ENCODE measurements at regions not wholly inside any gene's neighbourhood (a gene's known extent, or its start where the extent isn't known, plus 50 kb on each side); places are given as distances from the start of the nearest gene placed in this dataset.

GRCh38 chr16:63577891-63578290 is 1541.7 kb upstream of the CDH8 start:
- DNase-seq = no peak
- no peaks in the 10 kb centered on the region for H3K4me1 ChIP-seq
- H3K36me3 ChIP-seq = no peaks in the 10 kb centered on the region
- no peak overlapping the region for H3K27ac ChIP-seq
- TF ChIP-seq, protein P1, sequence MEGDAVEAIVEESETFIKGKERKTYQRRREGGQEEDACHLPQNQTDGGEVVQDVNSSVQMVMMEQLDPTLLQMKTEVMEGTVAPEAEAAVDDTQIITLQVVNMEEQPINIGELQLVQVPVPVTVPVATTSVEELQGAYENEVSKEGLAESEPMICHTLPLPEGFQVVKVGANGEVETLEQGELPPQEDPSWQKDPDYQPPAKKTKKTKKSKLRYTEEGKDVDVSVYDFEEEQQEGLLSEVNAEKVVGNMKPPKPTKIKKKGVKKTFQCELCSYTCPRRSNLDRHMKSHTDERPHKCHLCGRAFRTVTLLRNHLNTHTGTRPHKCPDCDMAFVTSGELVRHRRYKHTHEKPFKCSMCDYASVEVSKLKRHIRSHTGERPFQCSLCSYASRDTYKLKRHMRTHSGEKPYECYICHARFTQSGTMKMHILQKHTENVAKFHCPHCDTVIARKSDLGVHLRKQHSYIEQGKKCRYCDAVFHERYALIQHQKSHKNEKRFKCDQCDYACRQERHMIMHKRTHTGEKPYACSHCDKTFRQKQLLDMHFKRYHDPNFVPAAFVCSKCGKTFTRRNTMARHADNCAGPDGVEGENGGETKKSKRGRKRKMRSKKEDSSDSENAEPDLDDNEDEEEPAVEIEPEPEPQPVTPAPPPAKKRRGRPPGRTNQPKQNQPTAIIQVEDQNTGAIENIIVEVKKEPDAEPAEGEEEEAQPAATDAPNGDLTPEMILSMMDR (IDR thresholded peaks at IDR 0.05) = no peak
- no peak for TF ChIP-seq POLR2A (IDR thresholded peaks at IDR 0.05)
- H3K9me3 ChIP-seq = no peaks in the 10 kb centered on the region
- H3K27me3 ChIP-seq = no peaks in the 10 kb centered on the region
- H3K4me3 ChIP-seq = no peak overlapping the region

DNA sequence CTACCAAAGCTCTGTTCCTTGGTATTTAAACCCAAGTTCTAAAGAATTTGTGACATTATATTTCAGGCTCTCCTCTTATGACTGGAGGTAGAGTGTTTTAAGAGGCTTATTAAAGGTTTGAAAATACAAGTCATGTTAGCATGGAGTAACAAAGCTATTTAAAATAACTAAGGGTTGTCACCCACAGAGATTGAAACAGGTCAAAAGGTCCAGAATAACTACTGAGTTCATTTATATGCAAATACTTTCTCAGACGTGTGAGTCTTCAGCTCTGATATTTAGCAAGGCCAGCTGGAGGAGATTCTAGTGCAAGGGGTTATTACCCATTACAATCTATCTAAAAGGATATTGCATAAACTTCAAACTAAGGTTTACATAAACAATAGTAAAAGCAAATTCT is 1538.8 kb upstream of the CDH8 start:
- no peaks in the 10 kb centered on the region for H3K36me3 ChIP-seq
- H3K9me3 ChIP-seq = no peaks in the 10 kb centered on the region
- H3K27ac ChIP-seq = no peak overlapping the region
- H3K4me1 ChIP-seq = no peaks in the 10 kb centered on the region
- no peak overlapping the region for H3K4me3 ChIP-seq
- TF ChIP-seq, protein P1 (IDR thresholded peaks at IDR 0.05) = no peak
- no peak for TF ChIP-seq POLR2A (IDR thresholded peaks at IDR 0.05)
- DNase-seq = no peak
- H3K27me3 ChIP-seq = no peaks in the 10 kb centered on the region

GRCh38 chr16:63568164-63568563 is 1531.9 kb upstream of the CDH8 start:
- no peaks in the 10 kb centered on the region for H3K9me3 ChIP-seq
- no peaks in the 10 kb centered on the region for H3K27me3 ChIP-seq
- H3K4me3 ChIP-seq = no peak overlapping the region
- no peaks in the 10 kb centered on the region for H3K36me3 ChIP-seq
- TF ChIP-seq, protein P1 (IDR thresholded peaks at IDR 0.05) = no peak
- TF ChIP-seq POLR2A (IDR thresholded peaks at IDR 0.05) = no peak
- H3K4me1 ChIP-seq = no peaks in the 10 kb centered on the region
- no peak overlapping the region for H3K27ac ChIP-seq
- no peak for DNase-seq

DNA sequence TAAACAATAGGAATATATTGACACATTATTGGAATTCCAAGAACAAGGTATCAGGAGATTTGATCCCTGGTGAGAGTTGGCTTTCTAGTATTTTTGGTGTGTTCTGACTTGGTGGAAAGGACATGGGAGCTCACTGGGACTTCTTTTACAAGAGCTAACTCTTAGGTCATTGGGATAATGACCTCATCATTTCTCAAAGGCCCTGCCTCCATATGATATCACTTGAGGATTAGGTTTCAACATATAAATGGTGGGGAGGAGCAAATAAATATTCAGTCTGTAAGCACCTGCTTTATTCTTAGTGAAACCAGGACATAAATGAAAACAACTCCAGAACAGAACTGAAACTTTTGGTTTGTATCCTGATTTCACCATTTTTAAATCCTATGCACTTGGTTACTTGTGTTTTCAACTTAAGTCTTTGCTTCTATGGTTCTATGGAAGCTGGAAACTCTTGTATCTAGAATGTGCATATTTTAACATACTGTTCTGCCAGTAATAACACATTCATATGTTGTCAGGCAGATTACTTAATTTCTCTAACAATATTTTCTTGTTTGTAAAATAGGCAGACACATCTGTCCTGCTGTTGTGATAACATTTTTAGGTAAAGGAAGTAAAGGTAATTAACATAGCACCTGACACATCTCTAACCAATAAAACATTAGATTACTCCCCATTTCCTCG is 1527.7 kb upstream of the CDH8 start:
- H3K36me3 ChIP-seq = no peaks in the 10 kb centered on the region
- no peaks in the 10 kb centered on the region for H3K27me3 ChIP-seq
- H3K4me1 ChIP-seq = no peaks in the 10 kb centered on the region
- TF ChIP-seq, protein P1 (IDR thresholded peaks at IDR 0.05) = no peak
- TF ChIP-seq POLR2A (IDR thresholded peaks at IDR 0.05) = no peak
- H3K9me3 ChIP-seq = peaks cover 0 to 3% (median 0%) of the 10 kb centered on the region in 4 donors
- H3K4me3 ChIP-seq = no peak overlapping the region
- DNase-seq = no peak
- H3K27ac ChIP-seq = no peak overlapping the region

DNA sequence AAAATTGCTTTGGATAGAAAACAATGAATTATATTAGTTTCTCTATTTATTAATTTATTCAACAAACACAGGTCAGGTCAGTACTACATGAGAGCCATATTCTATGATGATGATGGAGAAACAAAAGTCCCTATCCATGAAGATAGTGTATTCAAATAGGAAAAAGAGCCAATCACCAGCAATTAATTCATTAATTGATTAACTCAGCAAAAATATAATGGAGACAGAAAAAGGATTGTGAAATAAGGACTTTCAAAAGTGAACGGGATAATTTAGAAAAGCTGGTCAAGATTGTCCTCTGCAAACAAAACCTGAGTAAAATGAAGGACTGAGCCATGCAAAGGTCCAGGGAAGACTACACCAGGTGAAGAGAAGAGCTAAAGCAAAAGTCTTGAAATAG is 1517.7 kb upstream of the CDH8 start:
- TF ChIP-seq, protein P1 (IDR thresholded peaks at IDR 0.05) = no peak
- no peak for TF ChIP-seq POLR2A (IDR thresholded peaks at IDR 0.05)
- Histone ChIP-seq H3K4me1 (no peaks in the 10 kb centered on the region), H3K9me3 (no peaks in the 10 kb centered on the region), H3K27me3 (no peaks in the 10 kb centered on the region), H3K27ac (no peak overlapping the region), H3K4me3 (no peak overlapping the region), H3K36me3 (no peaks in the 10 kb centered on the region)
- no peak for DNase-seq

DNA sequence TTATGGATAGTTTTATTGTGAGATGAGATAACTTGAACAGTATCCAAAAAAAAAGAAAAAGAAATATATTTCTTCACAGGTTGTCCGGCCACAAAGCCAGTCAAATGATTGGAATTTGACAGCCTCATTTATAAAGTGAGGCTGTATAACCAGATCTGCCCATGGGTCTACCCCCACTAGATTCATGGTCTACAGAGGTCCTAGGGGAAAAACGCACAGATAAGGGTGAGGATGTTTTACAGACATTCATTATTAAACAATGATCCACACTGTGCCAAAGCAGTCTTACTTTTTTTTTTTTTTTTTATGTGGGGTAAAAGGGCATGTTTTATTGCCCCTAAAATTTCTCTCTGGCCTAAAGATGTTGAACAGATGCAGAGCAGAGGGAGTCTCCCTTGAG is 1503.0 kb upstream of the CDH8 start:
- H3K27ac ChIP-seq = no peak overlapping the region
- DNase-seq = no peak
- no peaks in the 10 kb centered on the region for H3K9me3 ChIP-seq
- no peaks in the 10 kb centered on the region for H3K36me3 ChIP-seq
- H3K4me3 ChIP-seq = no peak overlapping the region
- TF ChIP-seq POLR2A (IDR thresholded peaks at IDR 0.05) = no peak
- TF ChIP-seq, protein P1 (IDR thresholded peaks at IDR 0.05) = no peak
- H3K27me3 ChIP-seq = no peaks in the 10 kb centered on the region
- H3K4me1 ChIP-seq = no peaks in the 10 kb centered on the region
